HG03432 (cell line): ENCODE measurements at regions not wholly inside any gene's neighbourhood (a gene's known extent, or its start where the extent isn't known, plus 50 kb on each side); places are given as distances from the start of the nearest gene placed in this dataset.
"Not testable (repeated sequence)": the region's sequence is repeated elsewhere in the genome, so short reads cannot be mapped to it uniquely, and the experiment has no call there.

Experiments
- ATAC-seq: cut with Tn5 transposase; IDR thresholded peaks from one replicate; pipeline ENCODE4 v1.9.1; 2021; ENCODE audit warnings: mild to moderate bottlenecking, moderate library complexity; ENCODE audit not compliant: unreplicated experiment

DNA sequence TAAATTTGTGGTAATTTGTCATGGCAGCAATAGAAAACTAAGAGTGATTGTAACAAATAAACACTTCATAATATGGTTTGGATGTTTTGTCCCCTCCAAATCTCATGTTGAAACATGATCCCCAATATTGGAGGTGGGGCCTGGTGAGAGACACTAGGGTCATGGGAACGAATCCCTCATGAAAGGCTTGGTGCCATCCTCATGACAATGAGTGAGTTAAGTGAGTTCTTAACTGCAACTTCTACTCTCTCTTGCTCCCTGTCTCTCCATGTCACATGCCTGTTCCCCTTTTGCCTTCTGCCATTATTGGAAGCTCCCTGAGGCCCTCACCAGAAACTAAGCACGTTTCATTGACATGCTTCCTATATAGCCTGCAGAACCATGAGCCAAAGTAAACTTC, 1233.2 kb downstream of the OLFM4 start:
- ATAC-seq = no peak

DNA sequence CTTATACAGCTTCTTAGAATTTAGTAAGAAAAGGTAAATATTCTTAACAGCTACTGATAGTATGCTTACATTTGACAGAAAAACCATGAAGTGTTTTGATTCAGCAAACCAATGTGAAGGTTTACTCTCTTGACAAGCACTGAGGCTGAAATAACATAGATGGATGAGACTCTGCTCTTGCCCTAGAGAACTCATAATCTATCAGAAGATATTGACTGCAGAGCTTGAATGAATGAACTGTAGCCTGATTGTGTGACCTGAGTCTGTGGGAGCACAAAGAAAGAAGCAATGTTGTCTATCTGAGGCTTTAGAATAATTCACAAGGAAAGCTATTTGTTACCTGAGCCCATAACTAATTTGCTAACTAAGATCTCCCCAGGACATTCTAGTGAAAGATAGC, 1235.3 kb downstream of the OLFM4 start:
- ATAC-seq = no peak

DNA sequence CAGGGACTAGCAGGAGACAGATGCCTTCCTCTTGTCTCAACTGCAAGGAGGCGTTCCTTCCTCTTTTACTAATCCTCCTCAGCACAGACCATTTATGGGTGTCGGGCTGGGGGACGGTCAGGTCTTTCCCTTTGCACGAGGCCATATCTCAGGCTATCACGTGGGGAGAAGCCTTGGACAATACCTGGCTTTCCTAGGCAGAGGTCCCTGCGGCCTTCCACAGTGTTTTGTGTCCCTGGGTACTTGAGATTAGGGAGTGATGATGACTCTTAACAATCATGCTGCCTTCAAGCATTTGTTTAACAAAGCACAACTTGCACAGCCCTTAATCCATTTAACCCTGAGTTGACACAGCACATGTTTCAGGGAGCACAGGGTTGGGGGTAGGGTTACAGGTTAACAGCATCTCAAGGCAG, 1238.6 kb downstream of the OLFM4 start:
- ATAC-seq = not testable (repeated sequence)

DNA sequence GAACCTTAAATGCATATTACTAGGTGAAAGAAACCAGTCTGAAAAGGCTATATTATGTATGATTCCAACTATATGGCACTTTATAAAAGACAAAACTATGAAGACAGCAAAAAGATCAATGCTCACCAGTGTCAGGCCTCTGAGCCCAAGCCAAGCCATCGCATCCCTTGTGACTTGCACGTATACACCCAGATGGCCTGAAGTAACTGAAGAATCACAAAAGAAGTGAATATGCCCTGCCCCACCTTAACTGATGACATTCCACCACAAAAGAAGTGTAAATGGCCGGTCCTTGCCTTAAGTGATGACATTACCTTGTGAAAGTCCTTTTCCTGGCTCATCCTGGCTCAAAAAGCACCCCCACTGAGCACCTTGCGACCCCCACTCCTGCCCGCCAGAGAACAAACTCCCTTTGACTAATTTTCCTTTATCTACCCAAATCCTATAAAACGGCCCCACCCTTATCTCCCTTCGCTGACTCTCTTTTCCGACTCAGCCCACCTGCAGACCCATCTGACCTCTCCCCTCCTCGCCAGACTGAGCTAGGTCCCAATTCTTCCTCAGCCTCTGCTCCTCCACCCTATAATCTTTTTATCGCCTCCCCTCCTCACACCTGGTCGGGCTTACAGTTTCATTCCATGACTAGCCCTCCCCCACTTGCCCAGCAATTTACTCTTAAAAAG, 1239.5 kb downstream of the OLFM4 start:
- ATAC-seq = not testable (repeated sequence)

DNA sequence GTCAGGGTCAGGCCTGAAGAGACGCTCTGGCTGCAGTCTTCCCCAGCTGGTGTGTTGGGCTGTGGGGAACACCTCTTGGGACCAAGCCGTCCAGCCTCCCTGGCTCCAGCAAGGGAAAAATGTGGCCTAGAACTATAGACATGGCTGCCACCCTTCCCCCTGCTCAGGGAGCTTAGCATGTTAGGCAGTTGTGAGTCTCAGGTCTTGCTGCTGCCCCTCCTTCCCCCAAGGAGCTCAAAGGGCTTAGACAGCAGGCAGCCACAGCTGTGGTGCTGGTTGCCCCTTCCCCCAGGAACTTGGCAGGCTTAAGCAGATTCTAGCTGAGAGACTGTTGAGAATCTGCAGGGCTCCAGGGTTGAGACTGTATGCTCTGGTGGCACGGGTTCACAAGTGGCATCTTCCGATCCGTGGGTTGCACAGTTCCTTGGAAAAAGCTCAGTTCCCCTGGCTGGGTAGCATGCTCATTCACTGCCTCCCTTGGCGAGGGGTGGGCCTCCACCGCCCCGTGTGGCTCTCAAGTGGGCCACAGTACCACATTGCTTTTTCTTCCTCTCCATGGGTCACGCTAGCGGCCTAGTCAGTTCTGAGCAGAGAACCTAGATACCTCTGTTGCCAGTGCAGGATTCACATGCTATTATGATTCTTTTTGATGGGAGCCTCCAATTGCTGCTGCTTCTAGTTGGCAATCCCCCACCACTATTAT, 1258.6 kb downstream of the OLFM4 start:
- no peak for ATAC-seq

DNA sequence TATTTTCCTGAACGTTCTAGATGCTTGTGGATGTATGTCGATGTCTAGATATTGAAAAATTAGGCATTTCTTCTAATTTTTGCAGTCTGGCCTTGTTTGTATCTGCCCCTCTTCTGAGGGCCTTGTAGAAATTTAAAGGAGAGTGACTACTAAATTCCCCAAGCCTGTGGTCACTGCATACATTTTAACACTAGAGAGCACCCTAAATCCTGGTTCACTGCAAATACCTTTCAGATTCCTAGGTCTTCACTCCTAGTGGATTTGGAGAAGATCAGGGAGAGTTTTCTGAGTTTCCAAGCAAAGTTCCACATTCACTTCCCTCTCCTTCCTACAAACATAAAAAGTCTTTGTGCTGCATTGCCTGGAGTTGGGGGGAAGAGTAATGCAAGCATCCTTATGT, 1272.5 kb downstream of the OLFM4 start:
- no peak for ATAC-seq

DNA sequence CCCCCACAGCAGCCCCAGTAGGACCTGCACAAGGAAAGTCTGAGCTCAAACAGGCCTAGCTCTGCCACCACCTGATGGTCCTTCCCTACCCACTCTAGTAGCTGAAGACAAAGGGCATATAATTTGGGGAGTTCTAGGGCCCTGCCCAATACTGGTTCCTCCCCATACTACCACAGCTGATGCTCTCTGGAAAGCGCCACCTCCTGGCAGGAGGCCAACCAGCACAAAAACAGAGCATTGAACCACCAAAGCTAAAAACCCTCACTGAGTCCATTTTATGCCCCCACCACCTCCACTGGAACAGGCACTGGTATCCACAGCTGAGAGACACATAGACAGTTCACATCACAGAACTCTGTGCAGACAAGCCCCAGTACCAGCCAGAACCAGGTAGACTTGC, 1276.8 kb downstream of the OLFM4 start:
- no peak for ATAC-seq

DNA sequence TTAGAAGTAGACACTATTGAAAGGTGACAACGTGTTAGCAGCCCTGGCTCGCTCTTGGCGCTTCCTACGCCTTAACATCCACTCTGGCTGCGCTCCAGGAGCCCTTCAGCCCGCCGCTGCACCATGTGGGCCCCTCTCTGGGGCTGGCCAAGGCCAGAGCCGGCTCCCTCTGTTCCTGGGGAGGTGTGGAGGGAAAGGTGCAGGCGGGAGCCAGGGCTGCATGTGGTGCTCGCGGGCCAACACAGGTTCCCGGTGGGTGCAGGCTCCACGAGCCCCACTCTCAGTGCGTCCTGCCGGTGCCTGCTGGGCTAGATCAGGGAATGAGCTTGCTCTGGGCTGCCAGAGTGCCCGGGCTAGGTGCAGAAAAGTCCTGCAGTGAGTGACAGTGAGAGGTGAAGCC, 1284.3 kb downstream of the OLFM4 start:
- no peak for ATAC-seq

DNA sequence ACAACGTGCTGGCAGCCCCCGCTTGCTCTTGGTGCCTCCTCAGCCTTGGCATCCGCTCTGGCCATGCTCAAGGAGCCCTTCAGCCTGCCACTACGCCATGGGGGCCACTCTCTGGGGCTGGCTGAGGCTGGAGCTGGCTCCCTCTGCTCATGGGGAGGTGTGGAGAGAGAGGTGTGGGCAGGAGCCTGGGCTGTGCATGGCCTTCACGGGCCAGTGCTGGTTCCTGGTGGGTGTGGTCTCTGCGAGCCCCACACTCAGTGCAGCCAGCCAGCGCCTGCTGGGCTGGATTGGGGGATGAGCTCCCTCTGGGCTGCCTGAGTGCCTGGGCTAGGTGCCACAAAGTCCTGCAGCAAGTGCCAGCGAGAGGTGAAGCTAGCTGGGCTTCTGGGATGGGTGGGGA, 1289.1 kb downstream of the OLFM4 start:
- no peak for ATAC-seq

DNA sequence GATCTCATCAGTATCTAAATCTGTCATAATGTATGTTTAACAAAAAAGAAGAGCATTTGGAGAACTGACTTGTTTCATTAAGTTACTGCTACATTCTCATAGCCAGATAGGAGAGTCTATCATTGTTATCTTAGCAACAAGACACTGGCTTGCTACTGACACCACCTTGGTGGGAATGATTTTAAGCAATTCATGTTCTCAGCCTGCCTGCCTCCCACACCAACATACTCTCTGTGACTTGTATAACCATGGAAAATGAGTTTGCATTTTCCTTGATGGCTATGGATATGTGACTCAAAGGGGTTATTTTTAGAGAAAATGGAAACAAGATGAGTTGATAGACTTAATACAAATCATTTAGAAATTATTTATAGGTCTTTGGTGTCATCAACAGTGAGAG, 1308.9 kb downstream of the OLFM4 start:
- no peak for ATAC-seq

DNA sequence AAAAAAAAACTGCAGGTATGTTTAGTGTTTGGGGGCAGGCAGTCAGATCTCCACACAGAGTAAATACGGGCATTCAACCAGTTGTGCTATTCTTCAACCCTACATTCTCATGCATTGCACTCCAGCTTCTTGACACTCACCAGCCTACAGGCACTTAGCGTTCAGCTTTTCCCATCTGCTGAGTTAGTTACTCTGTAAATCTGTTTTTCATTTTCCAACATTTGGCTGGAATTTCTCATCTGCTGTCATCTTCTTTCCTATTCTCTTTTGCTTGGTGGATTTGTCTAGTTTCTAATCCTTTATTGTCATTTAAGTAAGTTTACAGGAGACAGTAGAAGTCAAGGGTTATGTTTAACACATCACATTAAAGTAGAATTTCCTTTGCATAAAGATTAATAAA, 1318.9 kb downstream of the OLFM4 start:
- ATAC-seq = no peak

DNA sequence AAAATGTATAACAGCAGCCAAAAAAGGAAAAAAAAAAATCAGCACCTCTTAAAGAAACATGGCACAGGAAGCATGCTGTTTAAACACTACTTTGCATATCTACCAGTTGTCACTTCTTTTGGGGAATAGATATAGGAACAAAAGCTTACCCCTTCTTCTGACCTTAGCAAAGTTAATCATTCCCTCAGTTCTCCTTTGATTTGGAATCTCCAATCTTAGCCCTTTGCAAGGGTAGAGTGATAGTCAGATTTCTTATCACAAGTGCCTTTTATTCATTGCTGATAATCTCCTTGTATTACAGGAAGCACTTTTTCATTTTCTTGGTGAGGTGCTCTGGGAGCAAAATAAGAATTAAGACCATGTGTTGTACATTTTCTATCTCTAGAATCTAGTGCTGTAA, 1327.6 kb downstream of the OLFM4 start:
- no peak for ATAC-seq

DNA sequence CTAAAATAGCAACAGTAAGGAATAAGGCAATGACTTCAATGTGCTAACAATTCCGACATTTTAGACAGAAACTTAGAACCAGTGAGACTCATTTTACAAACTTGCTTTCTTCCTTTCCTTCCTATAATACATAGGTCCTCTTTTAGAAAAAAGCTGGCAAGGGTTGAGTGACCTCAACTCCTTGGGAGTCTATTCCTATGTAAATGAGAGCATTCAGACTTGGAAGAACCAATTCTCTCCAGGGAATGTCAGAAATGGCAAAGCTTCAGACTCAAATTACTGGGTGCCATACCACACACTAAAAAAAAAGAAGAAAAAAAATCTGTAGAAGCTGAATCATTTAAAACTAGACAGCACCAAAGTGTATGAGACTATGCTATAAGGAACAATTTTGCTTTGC, 1328.2 kb downstream of the OLFM4 start:
- ATAC-seq = no peak

DNA sequence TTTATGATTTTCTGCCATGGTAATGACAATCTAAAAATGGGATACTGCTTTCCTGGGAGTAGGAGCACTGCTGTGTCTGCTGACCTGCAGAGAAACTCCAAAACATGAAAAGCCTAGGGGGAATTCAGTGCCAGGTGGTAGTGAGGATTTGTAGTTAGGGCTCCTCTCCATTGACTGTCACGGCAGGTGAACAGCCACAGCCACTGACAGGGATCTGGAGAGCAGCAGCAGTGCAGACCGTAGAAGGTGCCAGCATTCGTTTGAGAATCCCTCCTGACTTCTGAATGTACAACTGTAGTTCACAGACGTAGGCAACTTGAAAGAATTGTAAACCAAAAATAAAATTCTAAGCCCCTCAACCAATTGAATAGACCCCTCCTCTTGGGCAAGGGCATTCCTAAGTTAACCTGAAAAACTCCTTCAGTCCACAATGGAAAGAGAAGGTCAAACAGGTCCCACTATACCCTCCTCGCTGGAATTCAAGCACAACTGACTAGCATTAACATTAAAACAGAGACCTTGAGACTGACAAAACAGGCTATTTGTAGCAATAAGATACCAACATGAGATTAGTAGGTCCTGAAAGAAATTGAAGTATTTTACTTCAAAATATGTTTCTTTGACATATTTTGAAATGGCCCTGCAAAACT, 1328.8 kb downstream of the OLFM4 start:
- no peak for ATAC-seq

DNA sequence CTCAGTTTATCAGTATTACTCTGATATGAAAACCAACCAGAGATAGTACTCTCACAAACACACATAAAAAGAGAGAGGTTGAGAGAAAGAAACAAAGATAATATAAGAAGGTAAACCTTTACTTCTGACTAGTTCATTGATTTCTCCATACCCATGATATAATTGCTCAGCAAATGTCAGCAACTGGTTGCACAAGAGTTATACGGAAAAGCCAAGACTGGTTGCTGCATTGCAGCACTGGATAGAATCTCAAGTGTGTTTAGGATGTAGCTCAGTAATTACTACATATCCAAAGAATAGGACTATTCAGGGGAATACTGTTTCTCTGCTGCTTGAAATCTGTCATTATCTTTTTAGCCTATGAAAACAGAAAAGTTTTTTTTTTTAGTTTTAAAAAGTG, 1332.8 kb downstream of the OLFM4 start:
- no peak for ATAC-seq

DNA sequence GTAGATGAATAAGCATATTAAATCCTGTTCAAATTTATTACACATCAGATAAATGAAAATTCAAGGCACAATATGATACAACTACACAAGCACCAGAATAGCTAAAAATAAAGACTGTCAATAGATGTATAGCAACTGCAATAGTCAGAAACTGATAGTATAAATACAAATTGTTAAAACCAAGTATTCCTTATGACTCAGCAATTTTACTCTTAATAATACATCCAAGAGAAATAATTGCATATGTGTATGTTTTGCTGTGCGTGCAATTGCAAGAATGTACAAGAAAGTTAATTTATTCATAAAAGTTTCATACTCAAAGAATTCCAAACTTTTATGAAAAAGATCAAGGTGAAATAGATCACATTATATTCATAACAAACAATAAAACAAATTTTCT, 1338.1 kb downstream of the OLFM4 start:
- no peak for ATAC-seq

DNA sequence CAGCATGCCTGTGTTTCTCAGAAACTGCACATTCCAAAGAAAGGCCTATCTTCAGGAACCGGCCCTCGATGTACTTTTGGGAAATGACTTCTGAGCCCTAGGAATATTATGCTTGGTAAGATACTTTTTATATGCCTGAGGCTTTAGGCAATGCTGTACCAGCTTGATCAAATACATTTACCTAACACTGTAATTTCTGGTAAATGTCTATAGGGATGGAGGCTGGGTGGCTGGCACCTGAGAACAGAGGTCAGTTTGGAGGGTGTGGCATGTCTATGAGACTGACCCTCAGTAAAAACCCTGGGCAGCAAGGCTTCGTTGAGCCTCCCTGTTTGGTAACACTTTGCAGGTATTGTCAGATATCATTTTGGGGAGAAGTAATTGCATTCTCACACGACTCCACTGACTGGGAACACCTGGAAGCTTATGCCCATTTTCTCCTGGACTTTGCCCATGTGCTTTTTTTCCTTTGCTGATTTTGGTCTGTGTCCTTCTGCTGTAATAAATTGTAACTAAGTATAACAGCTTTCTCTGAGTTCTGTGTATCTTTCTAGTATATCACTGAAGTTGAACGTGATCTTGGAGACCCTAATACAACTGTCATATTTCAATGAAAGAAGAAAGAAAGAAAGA, 1339.1 kb downstream of the OLFM4 start:
- no peak for ATAC-seq

DNA sequence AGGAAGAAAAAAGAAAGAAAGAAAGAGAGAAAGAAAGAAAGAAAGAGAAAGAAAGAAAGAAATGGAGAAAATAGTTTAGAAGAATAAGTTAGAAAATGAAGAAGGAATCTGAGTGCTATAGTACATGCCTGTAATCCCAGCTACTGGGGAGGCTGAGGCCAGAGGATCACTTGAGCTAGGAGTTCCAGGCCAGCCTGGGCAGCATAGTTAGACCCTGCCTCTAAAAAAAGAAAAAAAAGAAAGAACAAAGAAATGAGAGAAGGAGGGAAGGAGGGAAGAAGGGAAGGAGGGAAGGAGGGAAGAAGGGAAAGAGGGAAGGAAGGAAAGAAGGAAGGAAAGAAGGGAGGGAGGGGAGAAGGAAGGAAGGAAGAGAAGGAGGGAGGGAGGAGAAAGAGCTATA, 1339.8 kb downstream of the OLFM4 start:
- no peak for ATAC-seq

DNA sequence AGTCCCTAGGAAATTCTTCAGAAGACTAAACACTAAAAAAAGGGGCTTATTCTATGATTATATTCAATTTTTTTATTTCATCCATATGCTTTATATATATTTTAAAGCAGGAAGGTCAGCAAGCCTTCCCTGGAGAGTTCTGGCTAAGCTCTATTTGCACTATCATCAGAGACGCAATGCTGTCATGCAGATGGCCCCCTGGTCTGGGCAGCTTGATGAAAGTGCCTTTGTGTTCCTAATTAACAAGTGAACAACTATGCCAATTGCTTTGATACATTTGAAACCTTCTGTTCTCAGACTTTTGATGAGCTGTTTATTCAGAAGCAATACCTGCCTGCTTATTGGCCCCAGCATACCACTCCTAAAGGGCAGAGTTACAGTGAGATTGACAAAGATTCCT, 1344.6 kb downstream of the OLFM4 start:
- ATAC-seq = no peak

DNA sequence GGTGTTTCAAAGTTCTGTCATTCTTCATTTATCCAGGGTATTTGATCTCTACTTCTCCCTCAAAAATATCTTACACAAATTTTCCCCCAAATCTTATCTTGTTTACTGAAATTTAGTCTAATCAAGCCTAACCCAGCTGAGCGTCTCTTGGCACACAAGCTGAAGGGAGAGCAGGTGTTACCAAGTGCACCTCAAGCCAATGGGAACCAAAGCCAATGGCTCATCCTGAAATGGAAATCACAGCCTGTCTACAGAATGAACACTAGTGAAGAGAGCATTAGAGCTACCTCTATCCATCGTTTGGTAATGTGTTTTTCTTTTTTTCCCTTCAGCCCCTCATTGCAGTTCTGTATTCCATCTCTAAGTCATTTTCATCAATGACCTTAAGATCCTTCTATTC, 1350.8 kb downstream of the OLFM4 start:
- no peak for ATAC-seq

DNA sequence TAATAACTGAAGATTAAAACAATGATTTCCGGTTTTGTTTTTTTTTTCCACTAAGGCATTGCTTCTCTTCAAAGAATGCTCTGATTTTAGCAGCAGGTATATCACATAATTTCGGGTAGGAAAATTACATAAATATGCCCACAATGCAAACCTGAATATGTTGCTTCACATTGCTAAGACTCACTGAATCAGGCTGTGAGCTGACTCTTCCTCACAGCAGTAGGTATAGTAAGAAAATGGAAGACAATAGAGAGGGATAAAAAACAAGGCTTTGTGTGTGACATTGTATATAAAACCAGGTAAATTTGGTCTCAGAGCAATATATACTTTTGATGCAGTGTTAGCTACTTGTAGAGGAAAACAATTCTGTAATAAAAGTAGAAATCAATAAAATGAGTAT, 1355.0 kb downstream of the OLFM4 start:
- no peak for ATAC-seq

DNA sequence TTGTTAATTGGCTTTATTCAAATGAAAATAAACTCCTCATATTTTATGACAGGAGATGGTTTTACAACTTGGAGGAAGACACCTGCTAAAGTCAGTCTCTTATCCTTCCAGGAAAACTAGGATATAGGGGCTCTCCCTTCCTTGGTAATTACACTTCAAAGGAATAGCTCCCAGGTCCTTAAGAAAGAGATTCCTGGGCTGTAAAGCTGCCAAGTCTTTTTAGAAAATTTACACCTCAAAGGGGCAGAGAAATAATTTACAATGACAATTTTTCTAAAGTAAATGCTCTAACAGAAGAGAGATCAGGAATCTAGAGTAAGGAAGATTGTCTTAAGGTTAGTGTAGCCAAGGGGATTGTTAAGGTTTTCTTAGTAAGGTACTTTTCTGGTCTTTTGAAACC, 1359.0 kb downstream of the OLFM4 start:
- no peak for ATAC-seq
